ENCODE measurements at regions not wholly inside any gene's neighbourhood (a gene's known extent, or its start where the extent isn't known, plus 50 kb on each side); places are given as distances from the start of the nearest gene placed in this dataset.

DNA sequence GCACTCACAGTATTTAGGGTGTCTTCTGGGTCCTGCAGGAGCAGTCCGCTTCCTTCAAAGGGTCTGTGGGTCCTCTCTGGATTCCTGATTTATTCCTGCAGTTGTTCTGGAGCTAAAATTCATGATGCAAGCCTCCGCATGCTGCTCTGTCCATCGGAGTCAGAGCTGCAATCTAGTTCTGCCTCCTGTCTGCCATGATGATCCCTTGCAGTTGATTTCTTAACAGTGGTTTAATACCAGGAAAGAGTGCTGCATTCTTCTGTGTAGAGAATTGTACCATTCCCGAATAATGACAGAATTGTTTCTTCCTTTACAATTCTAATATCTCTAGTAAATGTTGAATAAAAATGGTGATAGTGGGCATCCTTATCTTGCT lies 72.0 kb upstream of the B3GAT2 start:
- DNase-seq (ENCODE audit: low spot score) = no peak
- no peaks in the 10 kb centered on the region for H3K9me3 ChIP-seq
- no peaks in the 10 kb centered on the region for H3K36me3 ChIP-seq
- no peak overlapping the region for H3K27ac ChIP-seq
- TF ChIP-seq, protein P1, sequence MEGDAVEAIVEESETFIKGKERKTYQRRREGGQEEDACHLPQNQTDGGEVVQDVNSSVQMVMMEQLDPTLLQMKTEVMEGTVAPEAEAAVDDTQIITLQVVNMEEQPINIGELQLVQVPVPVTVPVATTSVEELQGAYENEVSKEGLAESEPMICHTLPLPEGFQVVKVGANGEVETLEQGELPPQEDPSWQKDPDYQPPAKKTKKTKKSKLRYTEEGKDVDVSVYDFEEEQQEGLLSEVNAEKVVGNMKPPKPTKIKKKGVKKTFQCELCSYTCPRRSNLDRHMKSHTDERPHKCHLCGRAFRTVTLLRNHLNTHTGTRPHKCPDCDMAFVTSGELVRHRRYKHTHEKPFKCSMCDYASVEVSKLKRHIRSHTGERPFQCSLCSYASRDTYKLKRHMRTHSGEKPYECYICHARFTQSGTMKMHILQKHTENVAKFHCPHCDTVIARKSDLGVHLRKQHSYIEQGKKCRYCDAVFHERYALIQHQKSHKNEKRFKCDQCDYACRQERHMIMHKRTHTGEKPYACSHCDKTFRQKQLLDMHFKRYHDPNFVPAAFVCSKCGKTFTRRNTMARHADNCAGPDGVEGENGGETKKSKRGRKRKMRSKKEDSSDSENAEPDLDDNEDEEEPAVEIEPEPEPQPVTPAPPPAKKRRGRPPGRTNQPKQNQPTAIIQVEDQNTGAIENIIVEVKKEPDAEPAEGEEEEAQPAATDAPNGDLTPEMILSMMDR (IDR thresholded peaks at IDR 0.05) = no peak
- H3K4me1 ChIP-seq (ENCODE audit: control insufficient read depth in 1 of 2, low read depth in 2 of 2) = no peaks in the 10 kb centered on the region
- no peaks in the 10 kb centered on the region for H3K27me3 ChIP-seq (replicated peaks; ENCODE audit: insufficient read depth)
- no peak for ATAC-seq (ENCODE audit: insufficient number of reproducible peaks, low FRiP score, low read depth)
- no peak overlapping the region for H3K4me3 ChIP-seq

DNA sequence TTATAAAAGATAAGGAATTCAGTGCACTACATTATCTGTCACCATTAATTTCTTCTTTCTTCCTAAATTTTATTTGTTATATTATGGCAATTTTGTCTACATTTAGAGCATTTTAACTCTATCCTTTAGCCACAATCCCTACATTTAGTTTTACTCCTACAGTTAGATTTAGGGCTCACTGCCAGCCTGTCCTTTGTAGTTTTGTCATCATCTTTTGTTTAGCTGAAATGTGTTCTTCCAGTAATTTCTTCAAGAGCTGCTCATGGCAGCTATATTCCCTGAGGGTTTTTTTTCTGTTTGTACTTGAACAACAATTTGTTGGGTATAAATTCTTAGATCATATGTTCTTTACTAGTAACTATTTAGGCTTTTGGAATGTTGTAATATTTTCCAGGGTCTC lies 72.7 kb upstream of the B3GAT2 start:
- TF ChIP-seq, protein P1 (IDR thresholded peaks at IDR 0.05) = no peak
- H3K9me3 ChIP-seq = no peaks in the 10 kb centered on the region
- no peaks in the 10 kb centered on the region for H3K4me1 ChIP-seq (ENCODE audit: control insufficient read depth in 1 of 2, low read depth in 2 of 2)
- H3K36me3 ChIP-seq = no peaks in the 10 kb centered on the region
- ATAC-seq (ENCODE audit: insufficient number of reproducible peaks, low FRiP score, low read depth) = no peak
- no peak for DNase-seq (ENCODE audit: low spot score)
- H3K4me3 ChIP-seq = no peak overlapping the region
- no peaks in the 10 kb centered on the region for H3K27me3 ChIP-seq (replicated peaks; ENCODE audit: insufficient read depth)
- H3K27ac ChIP-seq = no peak overlapping the region

DNA sequence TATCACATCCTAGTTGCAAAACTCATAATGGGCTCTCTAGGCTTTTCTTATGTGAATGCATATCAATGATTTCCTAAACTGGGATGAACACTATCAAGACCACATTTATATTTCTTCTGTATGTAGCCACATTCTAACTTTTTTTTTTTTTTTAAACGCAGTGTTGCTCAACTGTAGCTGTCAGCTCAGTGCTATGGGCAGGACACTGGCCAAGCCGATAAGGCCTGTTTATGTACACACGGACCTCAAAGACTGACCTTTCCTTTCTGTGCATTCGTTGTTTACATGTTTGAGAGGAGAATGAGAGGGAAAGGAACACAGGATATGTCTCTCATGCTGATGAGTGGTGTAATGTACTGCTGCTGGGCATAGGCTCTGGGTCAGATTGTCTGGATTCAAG lies 75.1 kb upstream of the B3GAT2 start:
- H3K27me3 ChIP-seq (replicated peaks; ENCODE audit: insufficient read depth) = no peaks in the 10 kb centered on the region
- H3K9me3 ChIP-seq = no peaks in the 10 kb centered on the region
- no peaks in the 10 kb centered on the region for H3K36me3 ChIP-seq
- no peak overlapping the region for H3K4me3 ChIP-seq
- no peak for DNase-seq (ENCODE audit: low spot score)
- no peaks in the 10 kb centered on the region for H3K4me1 ChIP-seq (ENCODE audit: control insufficient read depth in 1 of 2, low read depth in 2 of 2)
- no peak overlapping the region for H3K27ac ChIP-seq
- TF ChIP-seq, protein P1 (IDR thresholded peaks at IDR 0.05) = no peak
- ATAC-seq (ENCODE audit: insufficient number of reproducible peaks, low FRiP score, low read depth) = no peak

DNA sequence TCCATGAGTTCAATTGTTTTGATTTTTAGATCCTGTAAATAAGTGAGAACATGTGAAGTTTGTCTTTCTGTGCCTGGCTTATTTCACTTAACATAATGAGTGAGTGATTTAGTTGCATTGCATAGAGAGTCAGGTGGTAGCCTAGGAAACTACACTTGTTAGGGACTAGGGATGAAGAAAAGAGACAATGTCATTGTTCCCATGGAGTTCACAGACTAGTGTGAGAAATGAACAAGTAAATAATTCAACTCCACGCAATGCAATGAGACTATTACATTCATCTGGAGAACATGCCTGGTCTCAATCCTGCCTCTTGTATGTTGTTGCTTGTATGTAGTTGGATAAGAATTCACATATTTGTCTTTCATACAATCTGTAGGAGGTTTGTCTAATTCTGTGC lies 76.3 kb upstream of the B3GAT2 start:
- no peak overlapping the region for H3K27ac ChIP-seq
- ATAC-seq (ENCODE audit: insufficient number of reproducible peaks, low FRiP score, low read depth) = no peak
- no peaks in the 10 kb centered on the region for H3K27me3 ChIP-seq (replicated peaks; ENCODE audit: insufficient read depth)
- H3K4me3 ChIP-seq = no peak overlapping the region
- H3K36me3 ChIP-seq = no peaks in the 10 kb centered on the region
- DNase-seq (ENCODE audit: low spot score) = no peak
- no peaks in the 10 kb centered on the region for H3K4me1 ChIP-seq (ENCODE audit: control insufficient read depth in 1 of 2, low read depth in 2 of 2)
- TF ChIP-seq, protein P1 (IDR thresholded peaks at IDR 0.05) = no peak
- H3K9me3 ChIP-seq = no peaks in the 10 kb centered on the region

DNA sequence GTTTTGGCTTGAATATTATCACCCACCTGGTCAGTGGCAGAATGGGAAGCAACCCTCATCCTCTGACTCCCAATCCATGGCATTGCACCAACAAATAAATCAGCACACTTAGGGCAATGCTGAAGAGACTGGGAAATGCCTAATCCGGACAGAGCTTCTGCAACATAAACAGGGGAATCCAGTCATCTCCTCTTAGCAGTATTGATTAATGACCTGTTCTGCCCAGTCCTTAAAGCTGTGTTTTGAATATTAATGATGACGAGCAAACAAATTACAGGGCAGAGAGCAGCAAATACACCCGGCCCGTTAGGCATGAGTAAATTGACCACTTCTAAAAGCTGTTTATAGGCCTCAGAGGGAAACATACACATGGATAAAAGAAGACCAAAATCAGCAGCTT lies 77.0 kb upstream of the B3GAT2 start:
- ATAC-seq (ENCODE audit: insufficient number of reproducible peaks, low FRiP score, low read depth) = no peak

More for the DNA sequence above, 77.0 kb upstream of the B3GAT2 start:
- H3K27me3 ChIP-seq (replicated peaks; ENCODE audit: insufficient read depth) = no peaks in the 10 kb centered on the region
- TF ChIP-seq, protein P1 (IDR thresholded peaks at IDR 0.05) = no peak
- H3K4me3 ChIP-seq = no peak overlapping the region
- no peaks in the 10 kb centered on the region for H3K9me3 ChIP-seq
- no peak overlapping the region for H3K27ac ChIP-seq
- no peak for DNase-seq (ENCODE audit: low spot score)
- H3K4me1 ChIP-seq (ENCODE audit: control insufficient read depth in 1 of 2, low read depth in 2 of 2) = no peaks in the 10 kb centered on the region
- H3K36me3 ChIP-seq = no peaks in the 10 kb centered on the region

Data from thoracic aorta (tissue), 2 donors.